K562 (cell line): ENCODE measurements at regions not wholly inside any gene's neighbourhood (a gene's known extent, or its start where the extent isn't known, plus 50 kb on each side); places are given as distances from the start of the nearest gene placed in this dataset.

Experiments
- ATAC-seq: fragments of 200-7000 bp; cut with Tn5 transposase; 3 replicates; pipeline ENCODE4 v1.9.1; 2020; ENCODE audit warnings: moderate library complexity
- BruUV-seq: library from RNA; stranded (reverse); fragments of 400-500 nt; replicated peaks from 2 replicates; lab custom pipeline; 2021; lab: Mats Ljungman, UMichigan
- CTCF ChIA-PET: fragments of 300-600 bp; formaldehyde crosslinking; extraction: SDS; loops from one replicate; lab custom pipeline; 2021; ENCODE audit warnings: low intra/inter-chr PET ratio; lab: Yijun Ruan, JAX
- POLR2A ChIA-PET: fragments of 300-600, 350-650 bp; sonication (Branson Sonifier 250); formaldehyde crosslinking; extraction: SDS; loops from one replicate; lab custom pipeline; 2021; ENCODE audit warnings: antibody characterized with exemption, inconsistent platforms; lab: Yijun Ruan, JAX
- DNase-seq, 4 experiments: peaks; one replicate each; pipeline versions ENCODE4 v3.0.0 to v3.0.0-alpha.2; 2011 to 2018; ENCODE audit warnings: low spot score in 3 of 4, mixed read lengths in 3 of 4; ENCODE audit errors: extremely low read depth in 1 of 4
- FAIRE-seq: peaks from 2 replicates; lab custom pipeline; 2011; peaks lifted over from hg19 to GRCh38; lab: Jason Lieb, UNC
- H2AFZ ChIP-seq: 2 replicates; pipeline ENCODE4 v1.6.0; 2011; ENCODE audit warnings: low read depth, low read length, control low read depth, inconsistent platforms
- H3K27ac ChIP-seq: fragments of 200-600 bp; 3 replicates; pipeline ENCODE4 v1.8.0; 2011; ENCODE audit warnings: low read depth, mild to moderate bottlenecking, control low read depth, inconsistent platforms, low read length, moderate library complexity, mixed read lengths; ENCODE audit errors: extremely low read depth
- H3K27me3 ChIP-seq, 2 experiments: fragments of 300-600 bp in 1 of 2; 2 replicates in 1 of 2; 3 replicates in 1 of 2; pipeline versions ENCODE4 v1.6.0 to v1.8.0; 2011; ENCODE audit warnings: inconsistent platforms in 2 of 2, low read length in 2 of 2, mild to moderate bottlenecking in 1 of 2, mixed read lengths in 1 of 2, moderate library complexity in 1 of 2; ENCODE audit not compliant: control insufficient read depth in 2 of 2, insufficient read depth in 2 of 2
- H3K36me3 ChIP-seq: fragments of 300-600 bp; 3 replicates; pipeline ENCODE4 v1.8.0; 2011; ENCODE audit warnings: mild to moderate bottlenecking, low read length, inconsistent platforms; ENCODE audit not compliant: control insufficient read depth, insufficient read depth
- H3K4me1 ChIP-seq, 2 experiments: fragments of 200-600 bp in 1 of 2; replicated peaks in 1 of 2; 2 replicates in 1 of 2; 3 replicates in 1 of 2; pipeline versions ENCODE4 v1.5.1 to v1.8.0; 2011; ENCODE audit warnings: inconsistent platforms in 2 of 2, low read length in 2 of 2, mild to moderate bottlenecking in 1 of 2, mixed read lengths in 1 of 2, moderate library complexity in 1 of 2; ENCODE audit not compliant: control insufficient read depth in 2 of 2, insufficient read depth in 2 of 2
- H3K4me2 ChIP-seq: 2 replicates; pipeline ENCODE4 v1.6.1; 2011; ENCODE audit warnings: low read length, control low read depth, inconsistent platforms, mixed read lengths; ENCODE audit not compliant: insufficient read depth
- H3K4me3 ChIP-seq: fragments of 200-600 bp; sonication (generic), shearing (Covaris generic); 2 replicates; pipeline ENCODE4 v1.5.1; 2016; ENCODE audit warnings: control low read depth, inconsistent platforms
- H3K79me2 ChIP-seq: fragments of 200-600 bp; 3 replicates; pipeline ENCODE4 v1.8.0; 2011; ENCODE audit warnings: low read length, inconsistent platforms; ENCODE audit not compliant: control insufficient read depth, insufficient read depth
- H3K9ac ChIP-seq, 2 experiments: 2 replicates each; pipeline versions ENCODE4 v1.6.0 to v1.6.1; 2011; ENCODE audit warnings: low read depth in 2 of 2, low read length in 2 of 2, control low read depth in 1 of 2, inconsistent platforms in 1 of 2, mild to moderate bottlenecking in 1 of 2, mixed read lengths in 1 of 2; ENCODE audit not compliant: insufficient read depth in 1 of 2
- H3K9me1 ChIP-seq: one replicate; pipeline ENCODE4 v1.6.0; 2011; ENCODE audit warnings: inconsistent platforms, mild to moderate bottlenecking, low read length, moderate library complexity; ENCODE audit not compliant: control insufficient read depth, insufficient read depth
- H3K9me3 ChIP-seq: replicated peaks from 2 replicates; pipeline ENCODE4 v1.5.1; 2011; ENCODE audit warnings: low read depth, low read length, inconsistent platforms; ENCODE audit not compliant: control insufficient read depth, insufficient read depth
- H4K20me1 ChIP-seq: replicated peaks from 2 replicates; pipeline ENCODE4 v1.6.1; 2011; ENCODE audit warnings: low read length, inconsistent platforms, mixed read lengths; ENCODE audit not compliant: control insufficient read depth, insufficient read depth
- CBFA2T2 ChIP-seq: fragments of 450-650 bp; conservative IDR thresholded peaks from 2 replicates; pipeline ENCODE4 v1.6.1; 2017; ENCODE audit warnings: mild to moderate bottlenecking
- CREB1 ChIP-seq, 2 experiments: sonication (generic) in 1 of 2; formaldehyde crosslinking in 1 of 2; IDR thresholded peaks; 2 replicates each; pipeline versions ENCODE4 v1.6.1 to v1.8.0; 2012 to 2022; ENCODE audit warnings: inconsistent platforms in 1 of 2, mild to moderate bottlenecking in 1 of 2, missing genetic modification reagents in 1 of 2, moderate library complexity in 1 of 2
- CXXC5 ChIP-seq: fragments of 250-450 bp; sonication (Bioruptor Pico); IDR thresholded peaks from 2 replicates; pipeline ENCODE4 v1.8.0; 2022; ENCODE audit warnings: inconsistent platforms, mild to moderate bottlenecking, moderate library complexity
- EWSR1 ChIP-seq: fragments of 450-650 bp; IDR thresholded peaks from 2 replicates; pipeline ENCODE4 v1.6.1; 2018; ENCODE audit warnings: borderline replicate concordance, mild to moderate bottlenecking, low read depth, moderate library complexity; ENCODE audit not compliant: partially characterized antibody
- FOXM1 ChIP-seq, 2 experiments: fragments of 450-650 bp in 1 of 2; sonication (generic) in 1 of 2; formaldehyde crosslinking in 1 of 2; IDR thresholded peaks; 2 replicates each; pipeline versions ENCODE4 v1.6.1 to v1.9.0; 2017 to 2022; ENCODE audit warnings: low read depth in 2 of 2, mild to moderate bottlenecking in 2 of 2, missing genetic modification reagents in 1 of 2, moderate library complexity in 1 of 2
- MAFF ChIP-seq: IDR thresholded peaks from 2 replicates; pipeline ENCODE4 v1.6.1; 2012; ENCODE audit warnings: low read length, improper control_type of control experiment
- POLR3A ChIP-seq: IDR thresholded peaks from 2 replicates; pipeline ENCODE4 v1.6.1; 2011; ENCODE audit warnings: borderline replicate concordance, mild to moderate bottlenecking, moderate library complexity; ENCODE audit not compliant: insufficient read length, insufficient read depth; ENCODE audit errors: extremely low read depth
- YY1 ChIP-seq, 3 experiments: IDR thresholded peaks; 2 replicates each; pipeline ENCODE4 v1.6.1; 2011; ENCODE audit warnings: low read length in 2 of 3, mild to moderate bottlenecking in 2 of 3, moderate library complexity in 2 of 3, borderline replicate concordance in 1 of 3, control low read depth in 1 of 3, low read depth in 1 of 3; ENCODE audit not compliant: insufficient read depth in 3 of 3, insufficient replicate concordance in 2 of 3, control insufficient read depth in 1 of 3, insufficient read length in 1 of 3; ENCODE audit errors: extremely low read depth in 1 of 3
- ZNF740 ChIP-seq, 3 experiments: fragments of 200-800 bp in 1 of 3; sonication (Bioruptor generic) in 1 of 3; sonication (generic) in 1 of 3; formaldehyde crosslinking in 1 of 3; IDR thresholded peaks; 2 replicates each; pipeline versions ENCODE4 v1.6.1 to v1.8.0; 2016 to 2022; ENCODE audit warnings: mild to moderate bottlenecking in 2 of 3, missing compliant biosample characterization in 2 of 3, missing genetic modification characterization in 2 of 3, missing genetic modification reagents in 1 of 3
- ZNF764 ChIP-seq: fragments of 250-450 bp; sonication (Bioruptor Pico); IDR thresholded peaks from 2 replicates; pipeline ENCODE4 v1.4.0; 2020; ENCODE audit warnings: low read depth, mild to moderate bottlenecking, moderate library complexity
- WGBS: fragments of 100-300 bp; shearing (Covaris generic); methylation state at CpG from one replicate; pipeline ENCODE4 v1.1.6; 2016; ENCODE audit warnings: low coverage, mixed read lengths; ENCODE audit not compliant: insufficient coverage; ENCODE audit errors: missing lambda C conversion rate; 5-methylcytosine and 5-hydroxymethylcytosine counted together
- in situ Hi-C: fragments of 300-500 bp; cut with MboI; formaldehyde crosslinking; loops from 4 replicates; pipeline ENCODE4 v1.15.0; 2018; ENCODE audit warnings: inconsistent platforms, mixed read lengths
- intact Hi-C: fragments of 100-400 bp; cut with micrococcal nuclease; formaldehyde crosslinking; loops from 2 replicates; pipeline ENCODE4 v1.14.2; 2022
- TF ChIP-seq, protein P1 (sequence below): sonication (generic); formaldehyde crosslinking; IDR thresholded peaks from 2 replicates; pipeline ENCODE4 v1.8.0; 2022; ENCODE audit warnings: mild to moderate bottlenecking, missing genetic modification reagents
- TF ChIP-seq, protein P2 (sequence below): IDR thresholded peaks from 2 replicates; pipeline ENCODE4 v1.6.1; 2011; ENCODE audit not compliant: insufficient read length; ENCODE audit errors: extremely low read depth

DNA sequence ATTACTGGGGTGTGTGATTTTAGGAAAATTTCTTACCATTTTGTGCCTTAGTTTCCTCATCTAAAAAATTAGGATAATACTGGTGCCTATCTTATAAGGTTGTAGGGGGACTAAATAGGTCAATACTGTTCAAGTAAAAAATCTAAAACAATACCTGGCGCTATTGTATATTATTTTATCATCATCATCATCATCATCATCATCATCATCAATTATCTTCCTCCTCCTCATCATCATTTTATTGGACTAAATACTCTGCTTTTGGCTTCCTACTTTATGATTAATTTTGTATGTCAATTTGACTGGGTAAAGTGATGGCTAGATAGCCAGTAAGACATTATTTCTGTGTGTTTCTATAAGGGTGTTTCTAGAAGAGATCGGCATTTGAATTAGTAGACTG lies 435.5 kb downstream of the DHX35 start:
- CTCF ChIA-PET: no interaction called here
- Histone ChIP-seq H3K9me3 (no peaks in the 10 kb centered on the region; the same call in 1 of the 2 replicates), H3K4me3 (no peak overlapping the region), H3K27ac (no peak overlapping the region)
- no peak for DNase-seq
- WGBS: 0% methylated on average over 2 of the region's 2 CpGs
- in situ Hi-C loops: no loop called here
- TF ChIP-seq POLR3A (no peak), FOXM1 (IDR thresholded peaks at IDR 0.05; ENCODE audit: low read depth) (no peak), FOXM1 (CRISPR knock-in tag; IDR thresholded peaks at IDR 0.05; ENCODE audit: low read depth) (no peak), CXXC5 (CRISPR knock-in tag) (no peak), MAFF (no peak), ZNF740 (CRISPR knock-in tag; IDR thresholded peaks at IDR 0.05) (no peak), ZNF740 (tag; IDR thresholded peaks at IDR 0.05) (no peak), EWSR1 (no peak), YY1 (IDR thresholded peaks at IDR 0.05; ENCODE audit: borderline replicate concordance in 1 of 3, control insufficient read depth in 1 of 3, extremely low read depth in 1 of 3, insufficient read depth in 3 of 3, insufficient read length in 1 of 3, insufficient replicate concordance in 2 of 3, low read depth in 1 of 3, low read length in 2 of 3) (no peak), CREB1 (IDR thresholded peaks at IDR 0.05) (no peak), CREB1 (CRISPR knock-in tag; IDR thresholded peaks at IDR 0.05) (no peak), CBFA2T2 (no peak), ZNF764 (no peak)
- TF ChIP-seq, protein P1, sequence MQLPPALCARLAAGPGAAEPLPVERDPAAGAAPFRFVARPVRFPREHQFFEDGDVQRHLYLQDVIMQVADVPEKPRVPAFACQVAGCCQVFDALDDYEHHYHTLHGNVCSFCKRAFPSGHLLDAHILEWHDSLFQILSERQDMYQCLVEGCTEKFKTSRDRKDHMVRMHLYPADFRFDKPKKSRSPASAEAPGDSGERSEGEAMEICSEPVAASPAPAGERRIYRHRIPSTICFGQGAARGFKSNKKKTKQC (CRISPR knock-in tag): no peak
- TF ChIP-seq, protein P2, sequence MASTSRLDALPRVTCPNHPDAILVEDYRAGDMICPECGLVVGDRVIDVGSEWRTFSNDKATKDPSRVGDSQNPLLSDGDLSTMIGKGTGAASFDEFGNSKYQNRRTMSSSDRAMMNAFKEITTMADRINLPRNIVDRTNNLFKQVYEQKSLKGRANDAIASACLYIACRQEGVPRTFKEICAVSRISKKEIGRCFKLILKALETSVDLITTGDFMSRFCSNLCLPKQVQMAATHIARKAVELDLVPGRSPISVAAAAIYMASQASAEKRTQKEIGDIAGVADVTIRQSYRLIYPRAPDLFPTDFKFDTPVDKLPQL: no peak
- TF ChIP-seq, all 486 proteins: peak for 0
- intact Hi-C loops: no loop called here
- POLR2A ChIA-PET: no interaction called here
- BruUV-seq: no TSS peak
- Histone ChIP-seq H3K36me3 (no peaks in the 10 kb centered on the region), H3K27me3 (no peaks in the 10 kb centered on the region), H3K79me2 (no peaks in the 10 kb centered on the region), H2AFZ (no peak overlapping the region), H3K4me2 (no peak overlapping the region), H3K9ac (no peak overlapping the region), H3K4me1 (no peaks in the 10 kb centered on the region), H3K9me1 (no peaks in the 10 kb centered on the region), H4K20me1 (no peaks in the 10 kb centered on the region)
- FAIRE-seq (no peak), ATAC-seq (no peak)
